Activated naive CD4-positive, alpha-beta T cell treated with anti-CD3 and anti-CD28 coated beads for 36 hours (primary cell): ENCODE measurements at regions not wholly inside any gene's neighbourhood (a gene's known extent, or its start where the extent isn't known, plus 50 kb on each side); places are given as distances from the start of the nearest gene placed in this dataset.

Experiments
- CTCF ChIA-PET: fragments of 350-600 bp; sonication (Branson Sonifier 250); formaldehyde crosslinking; loops from one replicate; lab custom pipeline; 2021; ENCODE audit warnings: antibody characterized with exemption; lab: Charles Lee
- DNase-seq: peaks from one replicate; pipeline ENCODE4 v3.0.0-alpha.2; 2020
- H3K27ac Mint-ChIP-seq: one replicate; pipeline ENCODE4 v1.8.0; 2021; ENCODE audit warnings: mild to moderate bottlenecking, mixed read lengths
- H3K27me3 Mint-ChIP-seq: one replicate; pipeline ENCODE4 v1.8.0; 2021; ENCODE audit warnings: low read depth, mixed read lengths
- H3K36me3 Mint-ChIP-seq: one replicate; pipeline ENCODE4 v1.8.0; 2021; ENCODE audit warnings: low read depth, mixed read lengths
- H3K4me1 Mint-ChIP-seq: one replicate; pipeline ENCODE4 v1.8.0; 2021; ENCODE audit warnings: low read depth, mixed read lengths
- H3K4me3 Mint-ChIP-seq: one replicate; pipeline ENCODE4 v1.8.0; 2021; ENCODE audit warnings: mild to moderate bottlenecking, moderate library complexity, mixed read lengths
- H3K9me3 Mint-ChIP-seq: one replicate; pipeline ENCODE4 v1.8.0; 2021; ENCODE audit warnings: mixed read lengths
- intact Hi-C: fragments of 100-400 bp; cut with micrococcal nuclease; formaldehyde crosslinking; loops from one replicate; pipeline ENCODE4 v1.15.1; 2023

DNA sequence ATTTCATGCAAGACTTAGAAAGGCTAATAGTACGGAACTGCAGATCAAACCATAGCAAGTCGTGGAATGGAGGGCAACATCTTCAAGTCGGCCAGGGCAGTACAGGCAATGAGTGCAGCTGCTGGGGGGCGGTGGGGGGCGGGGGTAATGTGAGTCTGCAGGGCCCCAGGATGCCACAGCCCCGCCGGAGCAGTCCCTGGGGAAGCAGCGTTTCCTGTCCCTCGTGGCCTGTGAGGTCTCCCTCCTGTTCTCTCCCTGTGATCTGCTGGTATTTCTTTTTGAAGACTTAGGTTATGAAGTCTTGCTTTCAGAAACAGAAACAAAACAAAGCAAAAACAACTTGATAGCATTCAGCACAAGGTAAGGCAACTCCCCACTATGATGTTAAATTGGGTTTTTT is 351.9 kb downstream of the FOXA2 start:
- Mint-ChIP-seq H3K36me3 (no peaks in the 10 kb centered on the region), H3K4me3 (no peak overlapping the region), H3K9me3 (peaks cover 5% of the 10 kb centered on the region), H3K4me1 (no peaks in the 10 kb centered on the region), H3K27ac (no peak overlapping the region), H3K27me3 (no peaks in the 10 kb centered on the region)
- intact Hi-C loops: no loop called here
- CTCF ChIA-PET: no interaction called here
- DNase-seq: no peak

DNA sequence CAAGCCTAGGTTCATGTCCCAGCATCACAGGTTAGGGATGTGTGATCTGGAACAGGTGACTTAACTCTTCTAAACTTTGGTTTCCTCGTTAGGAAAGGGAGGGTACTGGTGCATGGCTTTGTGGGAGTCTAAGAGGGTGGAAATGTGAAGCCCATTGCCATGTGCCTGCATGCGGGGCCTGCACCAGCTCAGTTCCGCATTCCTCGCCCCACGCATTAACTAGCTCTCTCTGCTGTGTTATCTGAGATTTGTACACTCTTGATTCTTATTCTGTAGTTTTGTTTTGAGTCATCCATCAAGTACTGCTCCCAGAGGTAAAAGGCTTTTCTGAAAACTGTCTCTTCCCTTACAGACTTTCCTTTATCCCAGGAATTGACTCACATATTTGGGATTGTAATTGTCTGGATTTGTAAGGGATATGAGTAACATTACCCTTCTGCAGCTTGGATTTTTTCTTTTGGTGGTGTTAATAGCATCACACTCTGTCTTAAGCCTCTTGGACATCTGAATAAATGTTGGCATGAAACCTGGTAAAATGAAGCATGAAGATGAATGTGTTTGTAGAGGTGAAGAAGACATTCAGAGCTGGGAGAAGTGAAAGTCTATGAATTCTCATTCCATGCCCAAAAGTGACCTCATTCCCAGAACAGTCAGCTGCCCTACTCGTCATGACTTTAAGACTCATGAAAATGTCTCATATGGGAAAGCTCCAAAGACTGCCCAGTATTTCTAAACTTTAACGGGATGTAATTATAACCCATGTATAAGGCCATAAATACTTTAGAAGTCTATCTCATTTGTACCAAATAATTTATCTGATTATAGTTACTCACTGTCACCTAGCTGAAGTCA is 357.3 kb downstream of the FOXA2 start:
- H3K9me3 Mint-ChIP-seq: peaks cover 5% of the 10 kb centered on the region
- H3K4me1 Mint-ChIP-seq: no peaks in the 10 kb centered on the region
- no peaks in the 10 kb centered on the region for H3K36me3 Mint-ChIP-seq
- no peak overlapping the region for H3K27ac Mint-ChIP-seq
- intact Hi-C loops: no loop called here
- H3K4me3 Mint-ChIP-seq: no peak overlapping the region
- CTCF ChIA-PET: no interaction called here
- no peaks in the 10 kb centered on the region for H3K27me3 Mint-ChIP-seq
- no peak for DNase-seq

DNA sequence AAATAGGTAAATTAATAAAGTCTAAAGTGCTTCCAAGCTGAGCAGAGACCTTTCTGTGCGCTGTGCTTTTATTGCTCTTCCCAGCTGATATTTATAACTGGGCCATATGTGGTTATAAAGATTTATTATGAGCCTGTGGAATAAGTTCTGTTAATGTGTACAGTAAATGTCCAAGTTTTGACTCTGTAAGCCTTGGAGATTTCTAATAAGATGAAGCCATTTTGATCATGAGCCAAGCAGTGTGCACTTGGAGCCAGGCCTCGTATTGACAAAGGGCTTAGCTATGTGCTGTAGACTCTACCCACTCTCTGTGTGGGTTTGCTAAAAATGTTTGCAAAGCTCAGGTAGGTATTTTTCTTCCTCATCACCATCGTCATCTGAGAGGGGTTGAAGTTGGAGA is 361.1 kb downstream of the FOXA2 start:
- CTCF ChIA-PET: no interaction called here
- Mint-ChIP-seq H3K27ac (no peak overlapping the region), H3K36me3 (no peaks in the 10 kb centered on the region), H3K27me3 (no peaks in the 10 kb centered on the region), H3K4me3 (no peak overlapping the region), H3K4me1 (no peaks in the 10 kb centered on the region), H3K9me3 (no peaks in the 10 kb centered on the region)
- intact Hi-C loops: no loop called here
- DNase-seq: no peak

DNA sequence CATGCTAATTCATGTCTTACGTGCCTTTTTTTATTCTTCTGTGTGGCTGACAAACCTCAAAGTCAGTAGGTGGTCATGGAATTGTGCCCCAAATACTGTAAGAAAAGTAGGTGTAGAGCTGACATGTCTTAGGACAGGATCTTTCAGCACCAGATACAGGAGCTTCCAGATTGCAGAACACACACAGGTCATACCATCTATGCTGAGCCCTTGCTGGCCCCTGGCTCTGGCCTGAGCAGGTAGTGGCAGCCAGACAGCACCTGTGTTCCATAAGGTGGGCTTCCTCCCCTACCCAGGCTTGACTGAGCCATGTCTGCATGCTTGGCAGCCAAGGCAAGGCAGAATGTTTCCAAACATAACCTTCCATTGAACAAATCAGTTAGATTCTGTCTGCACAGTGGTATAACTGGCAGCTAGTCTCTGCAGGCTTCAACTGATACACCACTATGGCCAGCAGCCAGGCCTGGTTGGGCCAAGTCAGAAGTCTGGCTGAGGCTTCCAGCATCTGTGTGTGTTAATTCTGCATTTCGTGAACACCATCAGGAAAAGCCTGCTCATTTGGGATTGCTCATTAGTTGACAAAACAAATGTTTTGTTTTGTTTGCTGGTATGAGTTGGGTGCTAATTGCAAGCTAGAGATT is 366.5 kb downstream of the FOXA2 start:
- H3K27ac Mint-ChIP-seq: no peak overlapping the region

DNA sequence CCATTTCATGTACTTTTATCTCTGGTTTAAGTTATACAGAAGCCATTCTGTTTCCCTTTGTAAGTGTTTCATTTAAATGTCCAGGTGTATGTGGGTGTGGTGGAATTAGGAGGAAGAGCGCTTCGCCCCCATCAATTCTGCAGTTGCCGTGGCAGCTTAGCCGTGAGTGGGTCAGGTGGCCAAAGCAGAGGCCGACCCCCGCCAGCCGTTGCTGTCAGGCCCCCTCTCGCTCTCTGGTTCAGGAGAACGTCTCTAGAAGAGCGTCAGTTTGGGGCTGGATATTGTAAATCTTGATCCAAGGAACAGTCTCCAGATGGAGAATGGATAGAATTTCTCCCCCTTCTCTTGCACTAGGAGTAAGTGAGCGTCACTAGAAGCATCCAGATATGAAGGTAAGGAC is 367.4 kb downstream of the FOXA2 start:
- Mint-ChIP-seq H3K4me3 (no peak overlapping the region), H3K4me1 (no peaks in the 10 kb centered on the region), H3K27me3 (no peaks in the 10 kb centered on the region), H3K36me3 (no peaks in the 10 kb centered on the region), H3K27ac (no peak overlapping the region), H3K9me3 (no peaks in the 10 kb centered on the region)
- CTCF ChIA-PET: no interaction called here
- intact Hi-C loops: no loop called here
- DNase-seq: no peak

More for the DNA sequence above, 366.5 kb downstream of the FOXA2 start:
- H3K4me1 Mint-ChIP-seq: no peaks in the 10 kb centered on the region
- no peaks in the 10 kb centered on the region for H3K36me3 Mint-ChIP-seq
- no peak for DNase-seq
- H3K4me3 Mint-ChIP-seq: no peak overlapping the region
- intact Hi-C loops: no loop called here
- no peaks in the 10 kb centered on the region for H3K9me3 Mint-ChIP-seq
- CTCF ChIA-PET: no interaction called here
- no peaks in the 10 kb centered on the region for H3K27me3 Mint-ChIP-seq

DNA sequence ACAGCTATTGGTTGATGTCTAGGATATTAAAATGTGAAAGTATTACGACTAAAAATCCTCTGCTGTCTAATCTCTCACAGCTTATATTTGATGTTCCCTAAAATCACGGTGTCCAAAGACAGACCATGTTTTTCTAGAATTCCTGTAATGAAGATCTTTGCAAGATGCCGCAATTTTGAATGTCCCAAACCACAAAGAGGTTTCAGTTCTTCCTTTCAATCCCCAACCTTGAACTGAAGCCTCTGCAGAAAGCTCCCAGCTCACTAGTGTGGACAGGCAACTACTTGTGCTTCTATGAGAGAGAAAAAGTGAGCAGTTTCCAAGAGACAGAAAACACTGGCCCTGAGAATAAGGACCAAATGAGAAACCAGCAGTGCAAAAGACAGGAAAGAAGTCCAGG is 370.1 kb downstream of the FOXA2 start:
- no peaks in the 10 kb centered on the region for H3K4me1 Mint-ChIP-seq
- H3K9me3 Mint-ChIP-seq: no peaks in the 10 kb centered on the region
- CTCF ChIA-PET: no interaction called here
- H3K4me3 Mint-ChIP-seq: no peak overlapping the region
- no peaks in the 10 kb centered on the region for H3K36me3 Mint-ChIP-seq
- no peak overlapping the region for H3K27ac Mint-ChIP-seq
- intact Hi-C loops: no loop called here
- DNase-seq: no peak
- H3K27me3 Mint-ChIP-seq: no peaks in the 10 kb centered on the region

DNA sequence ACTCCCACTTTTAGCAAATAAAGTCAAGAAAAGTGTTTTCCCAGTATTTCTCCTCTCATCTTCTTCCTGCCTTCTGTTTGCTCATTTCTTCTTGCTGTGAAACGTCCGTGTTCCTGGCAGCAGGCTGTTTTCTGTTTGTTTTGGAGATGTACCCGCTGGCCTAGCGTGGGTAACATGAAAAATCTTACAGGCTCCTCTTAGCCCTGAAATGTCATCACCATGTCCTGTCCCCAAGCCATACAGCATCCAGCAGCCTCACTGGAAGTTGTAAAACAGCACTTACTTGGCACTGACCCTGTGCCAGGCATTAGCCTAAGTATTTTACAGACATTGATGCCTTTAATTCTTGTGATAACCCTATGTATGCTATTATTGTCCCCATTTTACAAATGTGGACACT is 371.1 kb downstream of the FOXA2 start:
- no peaks in the 10 kb centered on the region for H3K27me3 Mint-ChIP-seq
- H3K4me1 Mint-ChIP-seq: no peaks in the 10 kb centered on the region
- no peak overlapping the region for H3K4me3 Mint-ChIP-seq
- CTCF ChIA-PET: no interaction called here
- no peak for DNase-seq
- no peaks in the 10 kb centered on the region for H3K9me3 Mint-ChIP-seq
- H3K36me3 Mint-ChIP-seq: no peaks in the 10 kb centered on the region
- intact Hi-C loops: no loop called here
- no peak overlapping the region for H3K27ac Mint-ChIP-seq

DNA sequence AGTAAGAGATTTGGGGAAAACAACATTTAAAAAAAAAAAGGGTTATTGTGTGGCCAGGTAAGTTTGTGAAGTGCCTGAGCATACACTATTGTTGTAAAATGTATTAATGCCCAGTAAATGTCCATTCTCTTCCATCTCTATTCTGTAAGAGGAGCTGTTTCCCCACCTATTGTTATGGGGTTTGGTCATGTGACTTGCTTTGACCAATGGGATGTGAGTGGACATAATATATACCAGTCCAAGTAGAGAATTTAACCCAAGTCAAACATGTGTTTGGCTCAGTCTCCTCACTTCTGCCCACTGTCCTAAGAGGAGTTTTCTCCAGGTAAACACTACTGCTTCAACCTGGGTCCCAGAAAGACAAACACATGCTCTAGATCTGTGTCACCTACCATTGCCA is 377.1 kb downstream of the FOXA2 start:
- H3K36me3 Mint-ChIP-seq: no peaks in the 10 kb centered on the region
- H3K27me3 Mint-ChIP-seq: no peaks in the 10 kb centered on the region
- H3K9me3 Mint-ChIP-seq: peaks cover 19% of the 10 kb centered on the region
- CTCF ChIA-PET: no interaction called here
- no peaks in the 10 kb centered on the region for H3K4me1 Mint-ChIP-seq
- H3K4me3 Mint-ChIP-seq: no peak overlapping the region
- intact Hi-C loops: no loop called here
- H3K27ac Mint-ChIP-seq: no peak overlapping the region
- no peak for DNase-seq

DNA sequence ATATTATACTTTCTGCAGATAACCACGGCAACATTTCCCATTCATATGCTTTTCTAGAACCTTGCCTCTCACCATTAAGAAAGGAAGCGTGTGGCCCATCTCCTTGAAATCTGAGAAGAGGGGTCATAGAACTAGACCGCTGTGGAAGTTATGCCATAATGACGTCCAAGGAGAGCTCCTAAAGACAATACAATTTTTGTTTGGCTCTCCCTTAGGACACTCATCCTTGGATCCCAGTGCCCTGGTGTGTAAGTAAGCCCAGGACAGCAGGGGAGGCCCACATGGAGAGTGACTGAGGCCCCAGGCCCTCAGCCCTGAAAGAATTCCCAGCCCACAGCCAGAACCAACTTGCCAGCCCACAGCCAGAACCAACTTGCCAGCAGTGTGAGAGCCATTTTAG is 379.6 kb downstream of the FOXA2 start:
- intact Hi-C loops: no loop called here
- Mint-ChIP-seq H3K9me3 (peaks cover 34% of the 10 kb centered on the region), H3K4me3 (no peak overlapping the region), H3K4me1 (no peaks in the 10 kb centered on the region), H3K27ac (no peak overlapping the region), H3K36me3 (no peaks in the 10 kb centered on the region), H3K27me3 (no peaks in the 10 kb centered on the region)
- CTCF ChIA-PET: no interaction called here
- DNase-seq: no peak

DNA sequence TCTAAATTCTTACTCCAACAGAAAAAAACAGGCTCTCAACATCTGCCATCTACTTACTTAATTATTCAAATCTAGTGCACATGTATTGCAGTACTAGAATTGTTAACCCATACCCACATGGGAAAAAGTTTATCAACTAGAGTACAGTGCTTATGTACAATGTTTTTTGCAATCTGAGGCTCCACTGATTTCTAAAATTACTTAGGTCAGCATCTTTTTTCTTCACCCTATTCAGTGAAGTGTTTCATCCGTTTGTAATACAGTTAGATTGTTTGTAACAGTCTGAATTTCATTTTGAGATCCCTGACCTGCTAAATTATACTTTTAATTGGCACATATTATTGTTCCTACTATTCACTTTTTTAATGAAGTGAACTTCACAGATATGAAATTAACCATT is 402.2 kb downstream of the FOXA2 start:
- peaks cover 12% of the 10 kb centered on the region for H3K9me3 Mint-ChIP-seq
- CTCF ChIA-PET: no interaction called here
- H3K27ac Mint-ChIP-seq: no peak overlapping the region
- H3K27me3 Mint-ChIP-seq: no peaks in the 10 kb centered on the region
- no peaks in the 10 kb centered on the region for H3K4me1 Mint-ChIP-seq
- intact Hi-C loops: no loop called here
- no peaks in the 10 kb centered on the region for H3K36me3 Mint-ChIP-seq
- no peak overlapping the region for H3K4me3 Mint-ChIP-seq
- no peak for DNase-seq

DNA sequence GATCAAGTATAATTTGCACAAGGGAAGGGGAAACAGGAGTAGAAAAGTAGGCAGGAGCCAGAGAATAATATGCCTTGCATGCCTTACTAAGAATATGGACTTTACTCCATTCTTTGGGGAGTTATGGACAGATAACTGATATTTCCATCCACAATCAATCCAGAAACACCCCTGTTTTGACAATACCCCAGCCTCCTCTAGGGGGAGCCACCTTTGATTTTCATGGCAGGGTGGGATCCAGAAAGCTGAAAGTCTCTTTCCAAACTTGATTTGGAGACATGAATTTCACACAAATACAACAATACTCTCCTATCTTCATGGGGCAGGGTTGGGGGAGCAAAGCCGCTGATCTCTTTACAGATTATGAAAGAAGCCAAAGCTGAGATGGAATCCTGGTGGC is 404.1 kb downstream of the FOXA2 start:
- DNase-seq: no peak
- Mint-ChIP-seq H3K27me3 (no peaks in the 10 kb centered on the region), H3K9me3 (peaks cover 14% of the 10 kb centered on the region), H3K4me3 (no peak overlapping the region), H3K4me1 (no peaks in the 10 kb centered on the region), H3K27ac (no peak overlapping the region), H3K36me3 (no peaks in the 10 kb centered on the region)
- intact Hi-C loops: no loop called here
- CTCF ChIA-PET: no interaction called here

DNA sequence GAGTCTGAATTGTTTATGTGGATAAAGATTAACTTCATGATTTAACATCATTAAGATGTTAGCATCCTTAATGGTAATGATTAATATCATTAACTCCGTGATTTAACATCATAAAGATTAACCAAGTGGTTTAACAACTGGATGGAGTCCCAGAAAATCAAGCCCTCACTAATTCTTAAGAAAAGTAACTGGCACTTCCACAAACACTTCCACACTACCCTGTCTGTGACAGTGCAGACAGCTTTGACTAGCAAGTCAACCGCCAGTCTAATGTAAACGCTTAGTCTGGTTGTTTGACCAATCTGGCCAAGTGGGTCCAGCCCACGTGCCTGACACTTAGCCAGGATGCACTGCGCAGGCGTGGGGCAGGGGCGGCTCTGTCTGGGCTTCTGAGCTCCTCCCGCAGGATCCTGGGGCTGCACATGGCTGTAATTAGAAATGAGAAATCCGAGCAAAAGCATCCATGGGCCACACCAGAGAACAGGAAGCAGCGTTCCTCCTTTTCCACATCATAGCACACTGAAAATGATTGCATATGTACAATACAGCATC is 424.2 kb downstream of the FOXA2 start:
- H3K9me3 Mint-ChIP-seq: peaks cover 3% of the 10 kb centered on the region
- H3K4me1 Mint-ChIP-seq: no peaks in the 10 kb centered on the region
- no peak overlapping the region for H3K27ac Mint-ChIP-seq
- intact Hi-C loops: no loop called here
- no peaks in the 10 kb centered on the region for H3K36me3 Mint-ChIP-seq
- no peak overlapping the region for H3K4me3 Mint-ChIP-seq
- CTCF ChIA-PET: no interaction called here
- no peaks in the 10 kb centered on the region for H3K27me3 Mint-ChIP-seq
- DNase-seq: no peak

DNA sequence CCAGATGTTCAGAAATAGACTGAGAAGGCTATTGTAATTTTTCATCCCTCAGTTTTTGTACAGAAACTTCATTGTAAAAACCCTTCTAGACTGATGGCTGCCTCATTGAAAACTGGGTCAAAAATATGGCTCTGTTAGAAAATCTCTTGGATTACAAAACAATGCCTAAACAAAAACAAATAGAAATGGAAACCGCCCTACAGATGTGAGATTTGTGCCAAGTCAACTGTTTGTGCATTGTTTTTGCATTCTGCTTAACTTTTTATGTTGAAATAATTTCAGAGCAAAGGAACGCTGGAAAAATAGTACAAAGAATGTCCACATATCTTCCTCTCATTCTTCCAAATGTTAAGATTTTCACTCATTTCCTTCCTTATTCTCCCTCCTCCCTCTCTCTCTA is 425.1 kb downstream of the FOXA2 start:
- no peaks in the 10 kb centered on the region for H3K36me3 Mint-ChIP-seq
- no peaks in the 10 kb centered on the region for H3K27me3 Mint-ChIP-seq
- no peak for DNase-seq
- no peak overlapping the region for H3K27ac Mint-ChIP-seq
- CTCF ChIA-PET: no interaction called here
- intact Hi-C loops: no loop called here
- no peak overlapping the region for H3K4me3 Mint-ChIP-seq
- H3K9me3 Mint-ChIP-seq: peaks cover 4% of the 10 kb centered on the region
- no peaks in the 10 kb centered on the region for H3K4me1 Mint-ChIP-seq
